GM12865 (cell line): ENCODE measurements at regions not wholly inside any gene's neighbourhood (a gene's known extent, or its start where the extent isn't known, plus 50 kb on each side); places are given as distances from the start of the nearest gene placed in this dataset.

Experiments used
- DNase-seq: peaks from one replicate; pipeline ENCODE4 v3.0.0; 2010; ENCODE audit warnings: low read depth
- H3K4me3 ChIP-seq: 2 replicates; pipeline ENCODE4 v1.5.1; 2011; ENCODE audit warnings: mild to moderate bottlenecking, low read depth, low read length, control low read depth
- TF ChIP-seq, protein P1 (sequence below): IDR thresholded peaks from 2 replicates; pipeline ENCODE4 v1.5.1; 2011; ENCODE audit warnings: low read length, control low read depth, low read depth, inconsistent platforms; ENCODE audit not compliant: insufficient read depth; ENCODE audit errors: missing control alignments

DNA sequence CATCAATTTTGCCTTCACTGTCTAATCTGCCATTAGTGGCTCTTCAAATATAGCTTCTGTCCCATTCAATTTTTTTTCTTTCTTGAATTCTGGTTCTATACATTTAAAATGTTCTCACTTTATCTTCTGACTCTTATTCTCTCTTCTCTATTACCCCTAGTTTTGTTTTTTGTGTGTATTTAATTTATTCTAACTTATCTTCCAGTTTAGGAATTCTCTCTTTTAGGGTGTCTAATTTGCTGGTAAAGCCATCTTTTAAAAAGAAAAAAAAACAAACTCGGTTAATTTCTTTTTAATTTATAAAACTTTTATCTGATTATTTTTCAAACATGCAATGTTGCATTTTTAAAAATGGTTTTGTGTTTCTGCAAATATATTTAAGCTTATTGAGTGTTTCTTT, 80.3 kb upstream of the OXGR1 start:
- no peak for DNase-seq
- TF ChIP-seq, protein P1, sequence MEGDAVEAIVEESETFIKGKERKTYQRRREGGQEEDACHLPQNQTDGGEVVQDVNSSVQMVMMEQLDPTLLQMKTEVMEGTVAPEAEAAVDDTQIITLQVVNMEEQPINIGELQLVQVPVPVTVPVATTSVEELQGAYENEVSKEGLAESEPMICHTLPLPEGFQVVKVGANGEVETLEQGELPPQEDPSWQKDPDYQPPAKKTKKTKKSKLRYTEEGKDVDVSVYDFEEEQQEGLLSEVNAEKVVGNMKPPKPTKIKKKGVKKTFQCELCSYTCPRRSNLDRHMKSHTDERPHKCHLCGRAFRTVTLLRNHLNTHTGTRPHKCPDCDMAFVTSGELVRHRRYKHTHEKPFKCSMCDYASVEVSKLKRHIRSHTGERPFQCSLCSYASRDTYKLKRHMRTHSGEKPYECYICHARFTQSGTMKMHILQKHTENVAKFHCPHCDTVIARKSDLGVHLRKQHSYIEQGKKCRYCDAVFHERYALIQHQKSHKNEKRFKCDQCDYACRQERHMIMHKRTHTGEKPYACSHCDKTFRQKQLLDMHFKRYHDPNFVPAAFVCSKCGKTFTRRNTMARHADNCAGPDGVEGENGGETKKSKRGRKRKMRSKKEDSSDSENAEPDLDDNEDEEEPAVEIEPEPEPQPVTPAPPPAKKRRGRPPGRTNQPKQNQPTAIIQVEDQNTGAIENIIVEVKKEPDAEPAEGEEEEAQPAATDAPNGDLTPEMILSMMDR = no peak
- no peak overlapping the region for H3K4me3 ChIP-seq

GRCh38 chr13:97076898-97077297, 82.6 kb upstream of the OXGR1 start:
- H3K4me3 ChIP-seq = no peak overlapping the region
- DNase-seq = no peak
- TF ChIP-seq, protein P1 = no peak

GRCh38 chr13:97077341-97077740, 83.1 kb upstream of the OXGR1 start:
- no peak for DNase-seq
- H3K4me3 ChIP-seq = no peak overlapping the region
- TF ChIP-seq, protein P1 = no peak

GRCh38 chr13:97079726-97080125, 85.5 kb upstream of the OXGR1 start:
- DNase-seq = no peak
- no peak overlapping the region for H3K4me3 ChIP-seq
- TF ChIP-seq, protein P1 = no peak

GRCh38 chr13:97082461-97083207, 88.4 kb upstream of the OXGR1 start:
- no peak for DNase-seq
- TF ChIP-seq, protein P1 = no peak
- no peak overlapping the region for H3K4me3 ChIP-seq

DNA sequence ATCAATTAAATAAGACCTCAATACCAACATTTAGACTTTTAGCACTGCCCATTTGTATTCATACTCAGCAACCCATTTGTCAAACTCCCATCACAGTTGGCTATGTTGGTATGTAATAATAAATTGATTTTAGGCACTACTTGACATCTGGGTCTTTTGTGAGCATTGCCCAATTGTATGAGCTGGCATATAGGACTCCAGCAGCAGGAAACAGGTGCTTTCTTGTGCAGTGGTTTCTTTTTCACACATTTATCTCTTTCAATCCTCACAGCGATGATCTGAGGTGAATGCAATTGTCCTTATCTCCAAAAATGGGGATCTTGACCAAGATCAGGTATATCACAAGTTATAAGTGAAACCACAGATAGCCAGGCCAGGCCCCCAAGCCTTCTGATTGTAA, 96.9 kb upstream of the OXGR1 start:
- no peak overlapping the region for H3K4me3 ChIP-seq
- TF ChIP-seq, protein P1 = no peak
- no peak for DNase-seq

DNA sequence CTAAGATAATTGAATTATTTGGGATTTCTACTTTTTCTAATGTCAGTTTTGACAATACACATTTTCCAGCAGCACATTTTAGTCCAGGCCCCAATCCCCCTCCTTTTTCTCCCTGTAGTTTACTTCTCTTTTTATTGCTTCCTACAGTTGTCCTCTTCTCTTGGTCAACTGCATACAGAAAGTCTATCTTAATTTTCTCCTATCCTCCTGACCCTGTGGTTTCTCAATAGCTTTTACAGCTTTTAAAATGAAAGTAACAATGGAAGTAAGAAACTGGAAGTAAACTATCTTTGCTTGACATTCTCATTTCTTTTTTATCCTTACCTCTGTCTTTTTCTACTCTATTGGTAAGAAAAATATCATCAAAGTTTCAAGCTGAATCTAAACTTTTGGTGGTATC, 106.5 kb upstream of the OXGR1 start:
- TF ChIP-seq, protein P1 = no peak
- no peak overlapping the region for H3K4me3 ChIP-seq
- DNase-seq = no peak
